H1 (cell line): ENCODE measurements at regions not wholly inside any gene's neighbourhood (a gene's known extent, or its start where the extent isn't known, plus 50 kb on each side); places are given as distances from the start of the nearest gene placed in this dataset.

Experiments used
- ASH2L ChIP-seq: fragments of 200-600, 300-600 bp; sonication (generic); IDR thresholded peaks from one replicate; pipeline ENCODE4 v1.7.1; 2017; ENCODE audit warnings: low read length
- EP300 ChIP-seq, 2 experiments: IDR thresholded peaks; 1 replicate in 1 of 2; 2 replicates in 1 of 2; pipeline ENCODE4 v1.6.1; 2011 to 2012; ENCODE audit warnings: low read depth in 2 of 2, low read length in 2 of 2, mild to moderate bottlenecking in 2 of 2, borderline replicate concordance in 1 of 2, inconsistent platforms in 1 of 2, moderate library complexity in 1 of 2
- HDAC6 ChIP-seq: IDR thresholded peaks from one replicate; pipeline ENCODE4 v1.7.1; 2012; ENCODE audit warnings: low read depth, mild to moderate bottlenecking, inconsistent platforms, low read length, moderate library complexity
- POLR2AphosphoS5 ChIP-seq: IDR thresholded peaks from 2 replicates; pipeline ENCODE4 v1.6.1; 2011; ENCODE audit warnings: low read depth, low read length
- RXRA ChIP-seq: IDR thresholded peaks from 2 replicates; pipeline ENCODE4 v1.6.1; 2011; ENCODE audit warnings: low read depth, mild to moderate bottlenecking, low read length, moderate library complexity; ENCODE audit not compliant: insufficient read depth
- SIRT6 ChIP-seq: IDR thresholded peaks from one replicate; pipeline ENCODE4 v1.7.1; 2012; ENCODE audit warnings: low read length, inconsistent platforms
- SP2 ChIP-seq: IDR thresholded peaks from 2 replicates; pipeline ENCODE4 v1.6.1; 2012; ENCODE audit warnings: mild to moderate bottlenecking, low read length, inconsistent platforms
- YY1 ChIP-seq: IDR thresholded peaks from 2 replicates; pipeline ENCODE4 v1.6.1; 2011; ENCODE audit warnings: low read depth, mild to moderate bottlenecking, low read length
- TF ChIP-seq, protein P1 (sequence below): fragments of 300-600 bp; sonication (generic); IDR thresholded peaks from 2 replicates; pipeline ENCODE4 v1.7.1; 2012; ENCODE audit warnings: low read length, moderate library complexity, mild to moderate bottlenecking, inconsistent platforms; ENCODE audit not compliant: insufficient replicate concordance
- TF ChIP-seq, protein P2 (sequence below): IDR thresholded peaks from 2 replicates; pipeline ENCODE4 v1.6.1; 2011; ENCODE audit warnings: low read depth, mild to moderate bottlenecking, low read length; ENCODE audit not compliant: insufficient read depth

DNA sequence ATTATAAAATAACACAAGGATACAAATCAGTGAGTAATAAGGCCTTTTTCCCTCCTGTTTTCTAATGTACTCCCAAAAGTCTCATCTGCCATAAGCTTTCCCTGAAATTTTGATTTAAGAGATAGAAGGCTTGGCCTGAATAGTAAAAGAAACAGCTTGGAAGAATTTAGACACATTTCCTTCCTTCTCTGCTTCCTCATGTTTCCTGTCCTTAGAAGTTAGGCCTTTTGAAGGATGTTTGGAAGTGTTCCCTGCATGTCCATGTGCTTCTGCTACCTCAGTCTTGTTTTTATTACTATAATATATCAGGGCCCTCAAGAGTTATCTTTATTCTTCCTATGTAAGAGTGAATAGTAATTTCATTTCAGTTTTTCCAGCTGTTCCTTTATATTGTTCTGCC, 242.7 kb downstream of the DEPDC1B start (continued):
- TF ChIP-seq, protein P1, sequence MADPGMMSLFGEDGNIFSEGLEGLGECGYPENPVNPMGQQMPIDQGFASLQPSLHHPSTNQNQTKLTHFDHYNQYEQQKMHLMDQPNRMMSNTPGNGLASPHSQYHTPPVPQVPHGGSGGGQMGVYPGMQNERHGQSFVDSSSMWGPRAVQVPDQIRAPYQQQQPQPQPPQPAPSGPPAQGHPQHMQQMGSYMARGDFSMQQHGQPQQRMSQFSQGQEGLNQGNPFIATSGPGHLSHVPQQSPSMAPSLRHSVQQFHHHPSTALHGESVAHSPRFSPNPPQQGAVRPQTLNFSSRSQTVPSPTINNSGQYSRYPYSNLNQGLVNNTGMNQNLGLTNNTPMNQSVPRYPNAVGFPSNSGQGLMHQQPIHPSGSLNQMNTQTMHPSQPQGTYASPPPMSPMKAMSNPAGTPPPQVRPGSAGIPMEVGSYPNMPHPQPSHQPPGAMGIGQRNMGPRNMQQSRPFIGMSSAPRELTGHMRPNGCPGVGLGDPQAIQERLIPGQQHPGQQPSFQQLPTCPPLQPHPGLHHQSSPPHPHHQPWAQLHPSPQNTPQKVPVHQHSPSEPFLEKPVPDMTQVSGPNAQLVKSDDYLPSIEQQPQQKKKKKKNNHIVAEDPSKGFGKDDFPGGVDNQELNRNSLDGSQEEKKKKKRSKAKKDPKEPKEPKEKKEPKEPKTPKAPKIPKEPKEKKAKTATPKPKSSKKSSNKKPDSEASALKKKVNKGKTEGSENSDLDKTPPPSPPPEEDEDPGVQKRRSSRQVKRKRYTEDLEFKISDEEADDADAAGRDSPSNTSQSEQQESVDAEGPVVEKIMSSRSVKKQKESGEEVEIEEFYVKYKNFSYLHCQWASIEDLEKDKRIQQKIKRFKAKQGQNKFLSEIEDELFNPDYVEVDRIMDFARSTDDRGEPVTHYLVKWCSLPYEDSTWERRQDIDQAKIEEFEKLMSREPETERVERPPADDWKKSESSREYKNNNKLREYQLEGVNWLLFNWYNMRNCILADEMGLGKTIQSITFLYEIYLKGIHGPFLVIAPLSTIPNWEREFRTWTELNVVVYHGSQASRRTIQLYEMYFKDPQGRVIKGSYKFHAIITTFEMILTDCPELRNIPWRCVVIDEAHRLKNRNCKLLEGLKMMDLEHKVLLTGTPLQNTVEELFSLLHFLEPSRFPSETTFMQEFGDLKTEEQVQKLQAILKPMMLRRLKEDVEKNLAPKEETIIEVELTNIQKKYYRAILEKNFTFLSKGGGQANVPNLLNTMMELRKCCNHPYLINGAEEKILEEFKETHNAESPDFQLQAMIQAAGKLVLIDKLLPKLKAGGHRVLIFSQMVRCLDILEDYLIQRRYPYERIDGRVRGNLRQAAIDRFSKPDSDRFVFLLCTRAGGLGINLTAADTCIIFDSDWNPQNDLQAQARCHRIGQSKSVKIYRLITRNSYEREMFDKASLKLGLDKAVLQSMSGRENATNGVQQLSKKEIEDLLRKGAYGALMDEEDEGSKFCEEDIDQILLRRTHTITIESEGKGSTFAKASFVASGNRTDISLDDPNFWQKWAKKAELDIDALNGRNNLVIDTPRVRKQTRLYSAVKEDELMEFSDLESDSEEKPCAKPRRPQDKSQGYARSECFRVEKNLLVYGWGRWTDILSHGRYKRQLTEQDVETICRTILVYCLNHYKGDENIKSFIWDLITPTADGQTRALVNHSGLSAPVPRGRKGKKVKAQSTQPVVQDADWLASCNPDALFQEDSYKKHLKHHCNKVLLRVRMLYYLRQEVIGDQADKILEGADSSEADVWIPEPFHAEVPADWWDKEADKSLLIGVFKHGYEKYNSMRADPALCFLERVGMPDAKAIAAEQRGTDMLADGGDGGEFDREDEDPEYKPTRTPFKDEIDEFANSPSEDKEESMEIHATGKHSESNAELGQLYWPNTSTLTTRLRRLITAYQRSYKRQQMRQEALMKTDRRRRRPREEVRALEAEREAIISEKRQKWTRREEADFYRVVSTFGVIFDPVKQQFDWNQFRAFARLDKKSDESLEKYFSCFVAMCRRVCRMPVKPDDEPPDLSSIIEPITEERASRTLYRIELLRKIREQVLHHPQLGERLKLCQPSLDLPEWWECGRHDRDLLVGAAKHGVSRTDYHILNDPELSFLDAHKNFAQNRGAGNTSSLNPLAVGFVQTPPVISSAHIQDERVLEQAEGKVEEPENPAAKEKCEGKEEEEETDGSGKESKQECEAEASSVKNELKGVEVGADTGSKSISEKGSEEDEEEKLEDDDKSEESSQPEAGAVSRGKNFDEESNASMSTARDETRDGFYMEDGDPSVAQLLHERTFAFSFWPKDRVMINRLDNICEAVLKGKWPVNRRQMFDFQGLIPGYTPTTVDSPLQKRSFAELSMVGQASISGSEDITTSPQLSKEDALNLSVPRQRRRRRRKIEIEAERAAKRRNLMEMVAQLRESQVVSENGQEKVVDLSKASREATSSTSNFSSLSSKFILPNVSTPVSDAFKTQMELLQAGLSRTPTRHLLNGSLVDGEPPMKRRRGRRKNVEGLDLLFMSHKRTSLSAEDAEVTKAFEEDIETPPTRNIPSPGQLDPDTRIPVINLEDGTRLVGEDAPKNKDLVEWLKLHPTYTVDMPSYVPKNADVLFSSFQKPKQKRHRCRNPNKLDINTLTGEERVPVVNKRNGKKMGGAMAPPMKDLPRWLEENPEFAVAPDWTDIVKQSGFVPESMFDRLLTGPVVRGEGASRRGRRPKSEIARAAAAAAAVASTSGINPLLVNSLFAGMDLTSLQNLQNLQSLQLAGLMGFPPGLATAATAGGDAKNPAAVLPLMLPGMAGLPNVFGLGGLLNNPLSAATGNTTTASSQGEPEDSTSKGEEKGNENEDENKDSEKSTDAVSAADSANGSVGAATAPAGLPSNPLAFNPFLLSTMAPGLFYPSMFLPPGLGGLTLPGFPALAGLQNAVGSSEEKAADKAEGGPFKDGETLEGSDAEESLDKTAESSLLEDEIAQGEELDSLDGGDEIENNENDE = no peak
- TF ChIP-seq POLR2AphosphoS5 (no peak), RXRA (no peak), SP2 (no peak), EP300 (IDR thresholded peaks at IDR 0.05; ENCODE audit: borderline replicate concordance in 1 of 2, low read depth in 2 of 2, low read length in 2 of 2) (no peak), YY1 (no peak), SIRT6 (no peak), ASH2L (no peak), HDAC6 (no peak)
- TF ChIP-seq, protein P2, sequence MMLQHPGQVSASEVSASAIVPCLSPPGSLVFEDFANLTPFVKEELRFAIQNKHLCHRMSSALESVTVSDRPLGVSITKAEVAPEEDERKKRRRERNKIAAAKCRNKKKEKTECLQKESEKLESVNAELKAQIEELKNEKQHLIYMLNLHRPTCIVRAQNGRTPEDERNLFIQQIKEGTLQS = no peak
